B cell (primary cell): ENCODE measurements at regions not wholly inside any gene's neighbourhood (a gene's known extent, or its start where the extent isn't known, plus 50 kb on each side); places are given as distances from the start of the nearest gene placed in this dataset.

Source experiments
- ATAC-seq: fragments of 200-7000 bp; cut with Tn5 transposase; one replicate; pipeline ENCODE4 v1.10.0; 2021; ENCODE audit warnings: low read depth, mild to moderate bottlenecking, moderate number of reproducible peaks, moderate library complexity
- CTCF ChIA-PET: fragments of 350-600 bp; sonication (Branson Sonifier 250); formaldehyde crosslinking; loops from one replicate; lab custom pipeline; 2021; ENCODE audit warnings: antibody characterized with exemption, inconsistent platforms; lab: Charles Lee
- POLR2A ChIA-PET: fragments of 350-600 bp; sonication (Branson Sonifier 250); formaldehyde crosslinking; loops from one replicate; lab custom pipeline; 2021; ENCODE audit warnings: antibody characterized with exemption; lab: Charles Lee
- DNase-seq: peaks from one replicate; pipeline ENCODE4 v3.0.0; 2013
- H2AFZ ChIP-seq: 2 replicates; pipeline ENCODE4 v1.6.1; 2012; ENCODE audit warnings: mild to moderate bottlenecking, low read depth, low read length; ENCODE audit not compliant: insufficient read depth, poor library complexity, severe bottlenecking
- H3K27ac ChIP-seq, 2 donors: 1 replicate in 1 of 2; 2 replicates in 1 of 2; pipeline ENCODE4 v1.5.1; 2012 to 2013; ENCODE audit warnings: low read length in 2 of 2, mild to moderate bottlenecking in 2 of 2, moderate library complexity in 1 of 2
- H3K27me3 ChIP-seq, 4 experiments: fragments of 200-600 bp in 1 of 4; sonication (generic) in 1 of 4; replicated peaks in 1 of 4; 1 replicate in 2 of 4; 2 replicates in 2 of 4; pipeline versions ENCODE4 v1.6.1 to v1.7.0; 2013 to 2016; ENCODE audit warnings: low read length in 3 of 4, mild to moderate bottlenecking in 2 of 4, mixed read lengths in 1 of 4, moderate library complexity in 1 of 4; ENCODE audit not compliant: insufficient read depth in 4 of 4, control insufficient read depth in 3 of 4; ENCODE audit errors: control extremely low read depth in 1 of 4
- H3K36me3 ChIP-seq, 2 experiments: replicated peaks in 1 of 2; 1 replicate in 1 of 2; 2 replicates in 1 of 2; pipeline versions ENCODE4 v1.6.1 to v1.7.1; 2013; ENCODE audit warnings: low read length in 1 of 2; ENCODE audit not compliant: insufficient read depth in 2 of 2, control insufficient read depth in 1 of 2; ENCODE audit errors: control extremely low read depth in 1 of 2, extremely low read depth in 1 of 2
- H3K4me1 ChIP-seq, 2 donors: fragments of 200-600 bp in 1 of 2; sonication (generic) in 1 of 2; 1 replicate in 1 of 2; 2 replicates in 1 of 2; pipeline versions ENCODE4 v1.5.1 to v1.6.1; 2013 to 2017; ENCODE audit warnings: low read length in 2 of 2; ENCODE audit not compliant: control insufficient read depth in 2 of 2, insufficient read depth in 2 of 2
- H3K4me2 ChIP-seq: replicated peaks from 2 replicates; pipeline ENCODE3; 2012; ENCODE audit warnings: mild to moderate bottlenecking, low read depth, low read length; ENCODE audit not compliant: poor library complexity, severe bottlenecking
- H3K4me3 ChIP-seq, 5 experiments: fragments of 200-600 bp in 1 of 5; sonication (generic) in 1 of 5; 1 replicate in 3 of 5; 2 replicates in 2 of 5; pipeline versions ENCODE4 v1.5.1 to v1.7.0; 2011 to 2016; ENCODE audit warnings: low read length in 4 of 5, mild to moderate bottlenecking in 4 of 5, low read depth in 2 of 5, control low read depth in 1 of 5, moderate library complexity in 1 of 5; ENCODE audit not compliant: insufficient read depth in 1 of 5; ENCODE audit errors: control extremely low read depth in 1 of 5, extremely low read depth in 1 of 5
- H3K79me2 ChIP-seq: fragments of 200-600 bp; sonication (generic); one replicate; pipeline ENCODE4 v1.6.0; 2016; ENCODE audit warnings: low read length; ENCODE audit not compliant: control insufficient read depth, insufficient read depth
- H3K9ac ChIP-seq: fragments of 200-600 bp; sonication (generic); 2 replicates; pipeline ENCODE4 v1.6.1; 2017; ENCODE audit warnings: mild to moderate bottlenecking, low read length, moderate library complexity
- H3K9me3 ChIP-seq, 3 donors: one replicate each; pipeline versions ENCODE4 v1.6.1 to v1.7.1; 2013; ENCODE audit warnings: low read length in 2 of 3; ENCODE audit not compliant: control insufficient read depth in 2 of 3, insufficient read depth in 1 of 3; ENCODE audit errors: control extremely low read depth in 1 of 3
- H4K20me1 ChIP-seq: 2 replicates; pipeline ENCODE4 v1.6.0; 2012; ENCODE audit warnings: mild to moderate bottlenecking, low read length; ENCODE audit not compliant: insufficient read depth, control insufficient read depth, poor library complexity, severe bottlenecking
- H3K27ac Mint-ChIP-seq: one replicate; pipeline ENCODE4 v1.8.0; 2021; ENCODE audit warnings: mixed read lengths
- H3K27me3 Mint-ChIP-seq: one replicate; pipeline ENCODE4 v1.8.0; 2021; ENCODE audit warnings: mixed read lengths
- H3K4me1 Mint-ChIP-seq: one replicate; pipeline ENCODE4 v1.8.0; 2021; ENCODE audit warnings: mixed read lengths
- H3K4me3 Mint-ChIP-seq: one replicate; pipeline ENCODE4 v1.8.0; 2021; ENCODE audit warnings: mixed read lengths
- H3K9me3 Mint-ChIP-seq: one replicate; pipeline ENCODE4 v1.8.0; 2022; ENCODE audit warnings: mixed read lengths; ENCODE audit not compliant: insufficient read depth
- CTCF ChIP-seq: fragments of 200-600 bp; IDR thresholded peaks from one replicate; pipeline ENCODE4 v1.8.0; 2022; ENCODE audit warnings: antibody characterized with exemption, mild to moderate bottlenecking
- EZH2 ChIP-seq: IDR thresholded peaks from 2 replicates; pipeline ENCODE4 v1.6.1; 2012; ENCODE audit warnings: borderline replicate concordance, low read depth, mild to moderate bottlenecking, moderate library complexity, low read length; ENCODE audit not compliant: insufficient read depth, poor library complexity, severe bottlenecking
- WGBS: methylation state at CpG from one replicate; pipeline ENCODE4 v1.1.5; 2013; ENCODE audit warnings: missing lambda C conversion rate; ENCODE audit not compliant: insufficient coverage; 5-methylcytosine and 5-hydroxymethylcytosine counted together
- intact Hi-C: fragments of 100-400 bp; cut with micrococcal nuclease; formaldehyde crosslinking; loops from one replicate; pipeline ENCODE4 v1.10.0; 2022

- ATAC-seq (no peak), DNase-seq (no peak)
- Histone ChIP-seq H4K20me1 (no peaks in the 10 kb centered on the region), H3K27ac (no peak overlapping the region), H3K4me1 (no peaks in the 10 kb centered on the region), H3K27me3 (no peaks in the 10 kb centered on the region), H3K9me3 (peaks cover 0 to 12% (median 3%) of the 10 kb centered on the region in 3 donors), H3K9ac (no peak overlapping the region), H3K4me3 (no peak overlapping the region), H3K79me2 (no peaks in the 10 kb centered on the region), H2AFZ (no peak overlapping the region), H3K36me3 (no peaks in the 10 kb centered on the region), H3K4me2 (no peak overlapping the region)
- POLR2A ChIA-PET, result no interaction called here
- no CpG with 5 or more reads among the region's 2 CpGs for WGBS
- Mint-ChIP-seq H3K4me3 (no peak overlapping the region), H3K4me1 (no peaks in the 10 kb centered on the region), H3K27ac (no peak overlapping the region), H3K27me3 (no peaks in the 10 kb centered on the region), H3K9me3 (peaks cover 11% of the 10 kb centered on the region)
- intact Hi-C loops, result no loop called here
- TF ChIP-seq CTCF (no peak), EZH2 (no peak)
- CTCF ChIA-PET, result no interaction called here
These were observed 997.8 kb upstream of the CDH18 start for GRCh38 chr5:20985754-20986153.

DNA sequence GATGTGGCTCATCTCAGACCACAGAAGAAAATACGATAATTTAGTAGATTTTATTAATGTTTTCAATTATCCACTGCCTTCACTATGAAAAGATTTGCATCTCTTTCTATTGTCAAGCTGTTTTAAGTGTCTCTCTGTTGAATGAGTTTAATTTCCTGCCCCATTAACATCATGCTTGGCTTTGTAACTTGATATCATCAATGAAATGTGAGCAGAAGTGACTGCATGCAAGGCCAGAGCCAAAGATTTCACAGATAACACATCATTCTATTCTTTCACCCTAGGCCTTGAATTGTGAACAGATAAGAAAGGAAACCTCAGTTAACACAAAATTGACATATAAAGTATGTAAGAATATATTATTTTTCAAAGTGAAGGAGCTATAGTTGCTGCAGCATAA lies 986.4 kb upstream of the CDH18 start:
- no peaks in the 10 kb centered on the region for H3K36me3 ChIP-seq
- no peak overlapping the region for H3K4me3 Mint-ChIP-seq
- H3K4me2 ChIP-seq, result no peak overlapping the region
- no peaks in the 10 kb centered on the region for H4K20me1 ChIP-seq
- no peaks in the 10 kb centered on the region for H3K79me2 ChIP-seq
- ChIA-PET POLR2A (no interaction called here), CTCF (no interaction called here)
- no peaks in the 10 kb centered on the region for H3K9me3 ChIP-seq
- ATAC-seq, result no peak
- no peak overlapping the region for H2AFZ ChIP-seq
- H3K27ac ChIP-seq, result no peak overlapping the region
- H3K9ac ChIP-seq, result no peak overlapping the region
- no peak overlapping the region for H3K4me3 ChIP-seq
- no peaks in the 10 kb centered on the region for H3K27me3 Mint-ChIP-seq
- no peaks in the 10 kb centered on the region for H3K27me3 ChIP-seq
- no peaks in the 10 kb centered on the region for H3K4me1 ChIP-seq
- no peak for DNase-seq
- TF ChIP-seq CTCF (no peak), EZH2 (no peak)
- no peaks in the 10 kb centered on the region for H3K9me3 Mint-ChIP-seq
- peaks cover 9% of the 10 kb centered on the region for H3K4me1 Mint-ChIP-seq
- no peak overlapping the region for H3K27ac Mint-ChIP-seq
- no CpG with 5 or more reads among the region's 1 CpG for WGBS
- intact Hi-C loops, result loop anchor here (10.0 kb wide), 1 partner anchor 80 kb away; no protein-coding TSS in a partner anchor
